IMR-90 (cell line): ENCODE measurements at regions not wholly inside any gene's neighbourhood (a gene's known extent, or its start where the extent isn't known, plus 50 kb on each side); places are given as distances from the start of the nearest gene placed in this dataset.

Experiments used
- BHLHE40 ChIP-seq: fragments of 150-350 bp; IDR thresholded peaks from 2 replicates; pipeline ENCODE4 v1.6.1; 2016; ENCODE audit warnings: mild to moderate bottlenecking, low read depth, low read length
- CEBPB ChIP-seq: IDR thresholded peaks from 2 replicates; pipeline ENCODE4 v1.6.1; 2012; ENCODE audit warnings: low read depth, low read length, improper control_type of control experiment
- CTCF ChIP-seq: conservative IDR thresholded peaks from 2 replicates; pipeline ENCODE4 v1.5.1; 2012; ENCODE audit warnings: mild to moderate bottlenecking, low read depth, low read length, improper control_type of control experiment
- ELK1 ChIP-seq: fragments of 150-350 bp; IDR thresholded peaks from 2 replicates; pipeline ENCODE4 v1.6.1; 2016; ENCODE audit warnings: low read depth, mild to moderate bottlenecking, low read length, moderate library complexity, borderline replicate concordance
- FOS ChIP-seq: fragments of 150-350 bp; IDR thresholded peaks from 2 replicates; pipeline ENCODE4 v1.6.1; 2016; ENCODE audit warnings: low read depth, low read length
- MAZ ChIP-seq: IDR thresholded peaks from 2 replicates; pipeline ENCODE4 v1.6.1; 2012; ENCODE audit warnings: low read depth, mild to moderate bottlenecking, low read length, improper control_type of control experiment, moderate library complexity, borderline replicate concordance
- MXI1 ChIP-seq: IDR thresholded peaks from 2 replicates; pipeline ENCODE4 v1.6.1; 2012; ENCODE audit warnings: low read depth, mild to moderate bottlenecking, low read length, moderate library complexity, borderline replicate concordance
- NFE2L2 ChIP-seq: fragments of 150-350 bp; IDR thresholded peaks from 2 replicates; pipeline ENCODE4 v1.6.1; 2016; ENCODE audit warnings: low read depth, mild to moderate bottlenecking, low read length
- POLR2A ChIP-seq: IDR thresholded peaks from 2 replicates; pipeline ENCODE4 v1.6.1; 2012; ENCODE audit warnings: mild to moderate bottlenecking, low read depth, low read length
- RAD21 ChIP-seq: IDR thresholded peaks from 2 replicates; pipeline ENCODE4 v1.6.1; 2012; ENCODE audit warnings: low read length, improper control_type of control experiment
- RCOR1 ChIP-seq: IDR thresholded peaks from 2 replicates; pipeline ENCODE4 v1.6.1; 2012; ENCODE audit warnings: mild to moderate bottlenecking, low read length, improper control_type of control experiment; ENCODE audit not compliant: insufficient replicate concordance
- RFX5 ChIP-seq: IDR thresholded peaks from 2 replicates; pipeline ENCODE4 v1.8.0; 2012; ENCODE audit warnings: low read depth, mild to moderate bottlenecking, low read length, moderate library complexity
- SMC3 ChIP-seq: fragments of 150-350 bp; IDR thresholded peaks from 2 replicates; pipeline ENCODE4 v1.6.1; 2016; ENCODE audit warnings: low read depth, mild to moderate bottlenecking, antibody characterized with exemption, low read length, moderate library complexity
- USF2 ChIP-seq: fragments of 150-350 bp; IDR thresholded peaks from 2 replicates; pipeline ENCODE4 v1.6.1; 2017; ENCODE audit warnings: mild to moderate bottlenecking, antibody characterized with exemption, low read length, low read depth

- TF ChIP-seq USF2 (no peak), CEBPB (no peak), RFX5 (no peak), CTCF (no peak), SMC3 (no peak), ELK1 (no peak), RAD21 (no peak), POLR2A (no peak), RCOR1 (no peak), MXI1 (no peak), FOS (no peak), MAZ (no peak), BHLHE40 (no peak), NFE2L2 (no peak)
These were observed 416.5 kb upstream of the ZEB2 start for GRCh38 chr2:144936442-144936841.
